ENCODE measurements at regions not wholly inside any gene's neighbourhood (a gene's known extent, or its start where the extent isn't known, plus 50 kb on each side); places are given as distances from the start of the nearest gene placed in this dataset.
"Not testable (repeated sequence)": the region's sequence is repeated elsewhere in the genome, so short reads cannot be mapped to it uniquely, and the experiment has no call there.

DNA sequence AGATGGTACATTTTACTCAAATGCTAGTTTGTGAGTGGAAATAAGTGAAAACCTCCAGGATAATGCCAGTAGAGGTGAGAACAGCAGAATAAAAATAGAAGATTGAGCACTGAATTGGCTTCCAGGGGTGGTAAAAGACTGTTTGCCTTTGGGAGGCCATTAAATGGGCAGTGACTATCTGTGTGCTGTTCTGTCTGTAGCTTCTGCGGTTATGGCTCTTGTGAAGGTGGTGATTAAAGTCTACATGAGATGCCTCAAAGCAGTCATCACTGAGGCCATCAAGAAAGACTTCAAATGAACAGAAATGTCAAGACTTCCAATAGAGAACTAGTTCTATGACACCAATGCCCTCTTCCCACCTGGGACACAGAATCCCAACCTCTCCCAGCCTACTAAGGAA, 108.8 kb downstream of the EFHB start:
- intact Hi-C loops (cut with micrococcal nuclease): no loop called here
- Mint-ChIP-seq H3K27me3 (peaks cover 0 to 2% of the 10 kb centered on the region in 2 donors), H3K36me3 (no peaks in the 10 kb centered on the region), H3K9me3 (peaks cover 0 to 19% (median 12%) of the 10 kb centered on the region in 8 donors), H3K4me1 (no peaks in the 10 kb centered on the region), H3K27ac (no peak overlapping the region), H3K4me3 (no peak overlapping the region)
- no peaks in the 10 kb centered on the region for H3K4me1 ChIP-seq (ENCODE audit: insufficient read depth, low read length)
- CTCF ChIA-PET (ENCODE audit: partially characterized antibody): no interaction called here
- no peak overlapping the region for H3K4me3 ChIP-seq (ENCODE audit: low read length in 2 of 2)
- H3K27me3 ChIP-seq (ENCODE audit: insufficient read depth, low read length): no peaks in the 10 kb centered on the region
- no peaks in the 10 kb centered on the region for H3K36me3 ChIP-seq (ENCODE audit: insufficient read depth, low read length)
- DNase-seq: no peak
- POLR2A ChIA-PET (ENCODE audit: partially characterized antibody): no interaction called here
- H3K27ac ChIP-seq (ENCODE audit: low read depth, low read length): no peak overlapping the region
- no peaks in the 10 kb centered on the region for H3K9me3 ChIP-seq (ENCODE audit: control insufficient read depth in 1 of 2, low read length in 2 of 2)

DNA sequence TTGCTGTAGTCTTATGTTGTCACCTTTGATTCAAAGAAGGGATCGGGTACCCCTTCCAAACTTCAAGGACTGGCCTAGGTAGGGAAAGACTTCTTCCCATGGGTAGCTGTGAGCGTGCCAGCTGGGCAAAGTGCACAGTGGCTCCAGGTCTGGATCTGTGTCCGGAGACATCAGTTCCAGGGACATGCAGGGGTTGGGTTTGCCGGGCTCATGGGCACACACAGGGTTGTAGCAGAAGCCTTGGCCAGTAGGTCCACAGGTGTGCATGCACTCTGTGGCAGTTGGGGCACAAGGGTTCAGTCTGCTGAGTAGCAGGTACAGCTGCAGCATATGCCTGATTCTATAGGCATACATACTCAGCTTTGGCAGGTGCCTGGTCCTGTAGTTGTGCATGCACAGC, 111.2 kb downstream of the EFHB start:
- no peak overlapping the region for H3K4me3 ChIP-seq (ENCODE audit: low read length in 2 of 2)
- no peak for DNase-seq
- Mint-ChIP-seq H3K4me3 (no peak overlapping the region), H3K4me1 (no peaks in the 10 kb centered on the region), H3K27me3 (no peaks in the 10 kb centered on the region), H3K27ac (no peak overlapping the region), H3K36me3 (no peaks in the 10 kb centered on the region), H3K9me3 (peaks cover 4 to 24% (median 13%) of the 10 kb centered on the region in 8 donors)
- H3K4me1 ChIP-seq (ENCODE audit: insufficient read depth, low read length): no peaks in the 10 kb centered on the region
- ChIA-PET CTCF (ENCODE audit: partially characterized antibody) (no interaction called here), POLR2A (ENCODE audit: partially characterized antibody) (no interaction called here)
- no peaks in the 10 kb centered on the region for H3K36me3 ChIP-seq (ENCODE audit: insufficient read depth, low read length)
- no peaks in the 10 kb centered on the region for H3K9me3 ChIP-seq (ENCODE audit: control insufficient read depth in 1 of 2, low read length in 2 of 2)
- H3K27ac ChIP-seq (ENCODE audit: low read depth, low read length): no peak overlapping the region
- no peaks in the 10 kb centered on the region for H3K27me3 ChIP-seq (ENCODE audit: insufficient read depth, low read length)
- intact Hi-C loops (cut with micrococcal nuclease): no loop called here

DNA sequence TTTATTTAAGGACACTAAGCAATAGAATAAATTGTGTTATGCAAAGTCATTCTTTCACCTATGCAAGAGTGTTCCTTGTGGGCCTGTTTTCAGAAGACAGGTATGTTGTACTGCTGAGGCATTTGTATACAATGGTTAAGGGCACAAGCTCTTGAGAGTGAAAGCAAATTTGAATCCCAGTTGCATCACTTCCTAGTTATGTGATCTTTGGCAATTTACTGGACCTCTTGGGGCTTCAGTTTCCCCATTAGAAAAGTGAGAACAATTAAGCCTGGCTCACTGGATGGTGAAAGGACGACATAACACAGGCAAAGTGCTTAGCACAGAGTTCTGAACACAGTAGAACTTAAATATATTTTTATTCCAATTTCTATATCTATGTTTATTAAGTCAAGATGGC, 117.4 kb downstream of the EFHB start:
- Mint-ChIP-seq H3K36me3 (no peaks in the 10 kb centered on the region), H3K4me3 (no peak overlapping the region), H3K4me1 (no peaks in the 10 kb centered on the region), H3K27ac (no peak overlapping the region), H3K27me3 (peaks cover 0 to 2% of the 10 kb centered on the region in 2 donors), H3K9me3 (peaks cover 0 to 12% (median 4%) of the 10 kb centered on the region in 8 donors)
- H3K9me3 ChIP-seq (ENCODE audit: control insufficient read depth in 1 of 2, low read length in 2 of 2): no peaks in the 10 kb centered on the region
- no peak for DNase-seq
- H3K4me1 ChIP-seq (ENCODE audit: insufficient read depth, low read length): no peaks in the 10 kb centered on the region
- CTCF ChIA-PET (ENCODE audit: partially characterized antibody): no interaction called here
- intact Hi-C loops (cut with micrococcal nuclease): no loop called here
- POLR2A ChIA-PET (ENCODE audit: partially characterized antibody): no interaction called here
- no peak overlapping the region for H3K4me3 ChIP-seq (ENCODE audit: low read length in 2 of 2)
- no peaks in the 10 kb centered on the region for H3K27me3 ChIP-seq (ENCODE audit: insufficient read depth, low read length)
- no peak overlapping the region for H3K27ac ChIP-seq (ENCODE audit: low read depth, low read length)
- H3K36me3 ChIP-seq (ENCODE audit: insufficient read depth, low read length): no peaks in the 10 kb centered on the region

DNA sequence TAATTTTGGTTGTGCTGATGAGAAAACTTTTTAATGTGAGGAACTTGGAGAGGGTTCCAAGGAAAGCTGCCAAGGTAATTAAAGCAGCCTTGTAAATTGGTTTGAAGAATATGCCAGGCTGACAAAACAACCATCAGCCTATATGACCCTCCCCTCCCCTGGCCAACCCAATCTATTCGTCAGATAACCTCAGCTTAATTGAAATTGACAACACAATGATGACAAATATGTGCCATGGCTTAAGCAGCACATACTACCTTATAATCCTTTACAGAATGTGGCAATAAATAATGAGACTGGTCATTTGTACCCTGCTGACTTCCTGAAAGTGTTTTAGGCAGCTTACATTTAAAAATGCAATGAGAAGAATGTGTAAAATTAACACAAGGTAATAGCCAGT, 118.2 kb downstream of the EFHB start:
- no peaks in the 10 kb centered on the region for H3K27me3 ChIP-seq (ENCODE audit: insufficient read depth, low read length)
- no peaks in the 10 kb centered on the region for H3K36me3 Mint-ChIP-seq
- intact Hi-C loops (cut with micrococcal nuclease): no loop called here
- peaks cover 0 to 6% (median under 1%) of the 10 kb centered on the region in 8 donors for H3K9me3 Mint-ChIP-seq
- peaks cover 0 to 2% of the 10 kb centered on the region in 2 donors for H3K27me3 Mint-ChIP-seq
- H3K9me3 ChIP-seq (ENCODE audit: control insufficient read depth in 1 of 2, low read length in 2 of 2): no peaks in the 10 kb centered on the region
- no peaks in the 10 kb centered on the region for H3K4me1 ChIP-seq (ENCODE audit: insufficient read depth, low read length)
- no peak overlapping the region for H3K27ac ChIP-seq (ENCODE audit: low read depth, low read length)
- H3K4me3 ChIP-seq (ENCODE audit: low read length in 2 of 2): no peak overlapping the region
- ChIA-PET POLR2A (ENCODE audit: partially characterized antibody) (no interaction called here), CTCF (ENCODE audit: partially characterized antibody) (no interaction called here)
- no peak overlapping the region for H3K4me3 Mint-ChIP-seq
- no peak for DNase-seq
- no peak overlapping the region for H3K27ac Mint-ChIP-seq
- H3K4me1 Mint-ChIP-seq: no peaks in the 10 kb centered on the region
- H3K36me3 ChIP-seq (ENCODE audit: insufficient read depth, low read length): no peaks in the 10 kb centered on the region

DNA sequence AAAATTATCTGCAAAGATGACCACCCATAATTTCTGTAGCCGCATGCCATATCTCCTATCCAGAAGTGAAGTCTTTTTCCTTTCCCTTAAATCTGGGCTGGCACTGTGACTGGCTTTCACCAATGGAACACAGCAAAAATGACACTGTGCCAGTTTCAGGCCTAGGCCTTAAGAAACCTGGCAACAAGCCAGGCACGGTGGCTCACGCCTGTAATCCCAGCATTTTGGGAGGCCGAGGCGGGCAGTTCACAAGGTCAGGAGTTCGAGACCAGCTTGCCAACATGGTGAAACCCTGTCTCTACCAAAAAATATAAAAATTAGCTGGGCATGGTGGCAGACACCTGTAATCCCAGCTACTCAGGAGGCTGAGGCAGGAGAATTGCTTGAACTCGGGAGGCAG, 120.3 kb downstream of the EFHB start:
- DNase-seq; H3K27ac ChIP-seq (ENCODE audit: low read depth, low read length); H3K36me3 Mint-ChIP-seq; H3K4me3 Mint-ChIP-seq; H3K4me1 ChIP-seq (ENCODE audit: insufficient read depth, low read length); H3K27me3 Mint-ChIP-seq; H3K4me1 Mint-ChIP-seq; H3K9me3 ChIP-seq (ENCODE audit: control insufficient read depth in 1 of 2, low read length in 2 of 2); H3K27ac Mint-ChIP-seq; POLR2A ChIA-PET (ENCODE audit: partially characterized antibody); H3K9me3 Mint-ChIP-seq; H3K36me3 ChIP-seq (ENCODE audit: insufficient read depth, low read length); CTCF ChIA-PET (ENCODE audit: partially characterized antibody); H3K4me3 ChIP-seq (ENCODE audit: low read length in 2 of 2); H3K27me3 ChIP-seq (ENCODE audit: insufficient read depth, low read length); intact Hi-C loops (cut with micrococcal nuclease): not testable (repeated sequence)

DNA sequence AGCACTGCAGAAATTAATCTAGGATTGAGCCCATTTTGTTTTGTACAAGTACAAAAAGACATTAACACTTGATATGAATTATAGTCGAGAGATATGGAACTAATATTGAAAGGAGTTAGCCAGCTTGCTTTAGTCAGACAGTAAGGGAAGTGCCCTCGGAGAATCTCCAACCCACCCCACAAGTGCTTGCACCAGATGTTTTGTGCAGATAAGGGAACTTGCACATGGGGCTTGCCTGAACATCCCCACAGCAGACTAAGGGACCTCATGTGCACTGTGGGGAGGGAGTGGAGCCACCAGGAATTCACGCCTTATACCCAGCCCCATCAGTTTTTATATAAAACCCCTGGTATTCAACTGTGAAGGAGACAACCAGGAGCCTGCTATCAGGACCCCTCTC, 122.3 kb downstream of the EFHB start:
- Mint-ChIP-seq H3K36me3 (no peaks in the 10 kb centered on the region), H3K9me3 (peaks cover 0 to 3% (median 0%) of the 10 kb centered on the region in 8 donors), H3K4me3 (no peak overlapping the region), H3K27me3 (peaks cover 1 to 2% of the 10 kb centered on the region in 2 donors), H3K27ac (no peak overlapping the region), H3K4me1 (peaks cover 0 to 1% (median 0%) of the 10 kb centered on the region in 4 donors)
- Histone ChIP-seq H3K36me3 (ENCODE audit: insufficient read depth, low read length) (no peaks in the 10 kb centered on the region), H3K4me1 (ENCODE audit: insufficient read depth, low read length) (no peaks in the 10 kb centered on the region), H3K27ac (ENCODE audit: low read depth, low read length) (no peak overlapping the region), H3K9me3 (ENCODE audit: control insufficient read depth in 1 of 2, low read length in 2 of 2) (no peaks in the 10 kb centered on the region), H3K27me3 (ENCODE audit: insufficient read depth, low read length) (no peaks in the 10 kb centered on the region), H3K4me3 (ENCODE audit: low read length in 2 of 2) (no peak overlapping the region)
- ChIA-PET CTCF (ENCODE audit: partially characterized antibody) (no interaction called here), POLR2A (ENCODE audit: partially characterized antibody) (no interaction called here)
- DNase-seq: no peak
- intact Hi-C loops (cut with micrococcal nuclease): no loop called here

DNA sequence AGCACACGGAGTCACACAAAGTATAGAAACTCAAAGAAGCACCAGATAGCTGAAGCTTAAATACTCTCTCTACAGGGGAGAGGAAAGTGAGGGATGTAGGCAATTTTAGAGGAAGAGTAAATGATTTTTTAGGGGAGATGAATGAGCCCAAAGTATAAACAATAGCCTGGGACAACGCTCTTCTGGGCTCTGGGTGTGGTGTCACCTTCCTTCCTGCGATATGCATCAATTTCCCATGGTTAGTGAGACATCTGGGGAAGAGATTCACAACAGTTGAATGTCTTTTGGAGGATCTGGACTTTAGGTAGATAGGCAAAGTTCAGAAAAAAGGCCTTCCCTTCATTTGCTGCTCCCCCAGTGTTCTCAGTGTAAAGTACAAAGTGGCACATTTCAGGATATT, 125.2 kb downstream of the EFHB start:
- POLR2A ChIA-PET (ENCODE audit: partially characterized antibody): no interaction called here
- Histone ChIP-seq H3K36me3 (ENCODE audit: insufficient read depth, low read length) (no peaks in the 10 kb centered on the region), H3K4me1 (ENCODE audit: insufficient read depth, low read length) (no peaks in the 10 kb centered on the region), H3K4me3 (ENCODE audit: low read length in 2 of 2) (no peak overlapping the region), H3K27me3 (ENCODE audit: insufficient read depth, low read length) (no peaks in the 10 kb centered on the region), H3K27ac (ENCODE audit: low read depth, low read length) (no peak overlapping the region), H3K9me3 (ENCODE audit: control insufficient read depth in 1 of 2, low read length in 2 of 2) (no peaks in the 10 kb centered on the region)
- H3K9me3 Mint-ChIP-seq: peaks cover 0 to 11% (median 6%) of the 10 kb centered on the region in 8 donors
- intact Hi-C loops (cut with micrococcal nuclease): no loop called here
- no peak for DNase-seq
- no peak overlapping the region for H3K4me3 Mint-ChIP-seq
- H3K27ac Mint-ChIP-seq: no peak overlapping the region
- CTCF ChIA-PET (ENCODE audit: partially characterized antibody): no interaction called here
- H3K27me3 Mint-ChIP-seq: peaks cover 1 to 9% of the 10 kb centered on the region in 2 donors
- H3K4me1 Mint-ChIP-seq: peaks cover 0 to 1% (median 0%) of the 10 kb centered on the region in 4 donors
- H3K36me3 Mint-ChIP-seq: no peaks in the 10 kb centered on the region

DNA sequence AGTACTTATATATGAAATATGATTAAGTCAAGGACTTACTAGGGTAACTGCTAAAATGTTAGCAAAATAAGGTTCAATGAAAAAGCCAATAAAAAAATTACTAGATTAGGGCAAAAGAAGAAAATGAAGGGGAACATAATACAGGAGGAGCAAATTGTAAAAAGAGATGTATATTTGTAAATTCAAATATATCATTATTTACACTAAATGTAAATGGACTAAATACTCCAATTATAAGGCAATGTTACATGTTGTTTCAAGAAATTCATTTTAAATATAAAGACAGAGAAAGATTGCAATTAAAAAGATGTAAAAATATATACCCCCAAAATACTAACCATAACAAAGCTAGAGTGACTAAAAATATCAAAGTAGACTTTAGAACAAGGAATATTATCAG, 134.1 kb downstream of the EFHB start:
- Histone ChIP-seq H3K9me3 (ENCODE audit: control insufficient read depth in 1 of 2, low read length in 2 of 2) (no peaks in the 10 kb centered on the region), H3K36me3 (ENCODE audit: insufficient read depth, low read length) (no peaks in the 10 kb centered on the region), H3K4me1 (ENCODE audit: insufficient read depth, low read length) (no peaks in the 10 kb centered on the region), H3K4me3 (ENCODE audit: low read length in 2 of 2) (no peak overlapping the region), H3K27me3 (ENCODE audit: insufficient read depth, low read length) (no peaks in the 10 kb centered on the region), H3K27ac (ENCODE audit: low read depth, low read length) (no peak overlapping the region)
- Mint-ChIP-seq H3K4me1 (no peaks in the 10 kb centered on the region), H3K4me3 (no peak overlapping the region), H3K27me3 (peaks cover 0 to 2% of the 10 kb centered on the region in 2 donors), H3K27ac (no peak overlapping the region), H3K36me3 (no peaks in the 10 kb centered on the region), H3K9me3 (peaks cover 0 to 50% (median 26%) of the 10 kb centered on the region in 8 donors)
- DNase-seq: no peak
- CTCF ChIA-PET (ENCODE audit: partially characterized antibody): no interaction called here
- intact Hi-C loops (cut with micrococcal nuclease): no loop called here
- POLR2A ChIA-PET (ENCODE audit: partially characterized antibody): no interaction called here

All from CD4-positive, alpha-beta memory T cell (primary cell).